Hepatocyte (in vitro differentiated cells): ENCODE measurements at regions not wholly inside any gene's neighbourhood (a gene's known extent, or its start where the extent isn't known, plus 50 kb on each side); places are given as distances from the start of the nearest gene placed in this dataset.

Source experiments
- CTCF ChIP-seq: fragments of 200-600 bp; sonication (generic); IDR thresholded peaks from 2 replicates; pipeline ENCODE4 v1.5.1; 2016; ENCODE audit warnings: antibody characterized with exemption, mild to moderate bottlenecking; ENCODE audit not compliant: poor library complexity
- EZH2 ChIP-seq: fragments of 200-600 bp; sonication (generic); IDR thresholded peaks from 2 replicates; pipeline ENCODE4 v1.6.1; 2016; ENCODE audit warnings: antibody characterized with exemption, mild to moderate bottlenecking, borderline replicate concordance
- EZH2phosphoT487 ChIP-seq: fragments of 200-600 bp; sonication (generic); IDR thresholded peaks from one replicate; pipeline ENCODE4 v1.6.1; 2018; ENCODE audit warnings: antibody characterized with exemption, mild to moderate bottlenecking, low read depth, moderate library complexity; ENCODE audit not compliant: unreplicated experiment, severe bottlenecking

GRCh38 chr6:115770851-115771250, 289.8 kb downstream of the FRK start:
- no peak for TF ChIP-seq EZH2
- no peak for TF ChIP-seq CTCF
- no peak for TF ChIP-seq EZH2phosphoT487
